NCI-H1436 treated with DMSO at 0.1 percent for 48 hours (cell line): ENCODE measurements at regions not wholly inside any gene's neighbourhood (a gene's known extent, or its start where the extent isn't known, plus 50 kb on each side); places are given as distances from the start of the nearest gene placed in this dataset.
"Not testable (repeated sequence)": the region's sequence is repeated elsewhere in the genome, so short reads cannot be mapped to it uniquely, and the experiment has no call there.

ENCODE experiments used
- DNase-seq: peaks from one replicate; lab custom pipeline; 2025; lab: John Stamatoyannopoulos, UW

DNA sequence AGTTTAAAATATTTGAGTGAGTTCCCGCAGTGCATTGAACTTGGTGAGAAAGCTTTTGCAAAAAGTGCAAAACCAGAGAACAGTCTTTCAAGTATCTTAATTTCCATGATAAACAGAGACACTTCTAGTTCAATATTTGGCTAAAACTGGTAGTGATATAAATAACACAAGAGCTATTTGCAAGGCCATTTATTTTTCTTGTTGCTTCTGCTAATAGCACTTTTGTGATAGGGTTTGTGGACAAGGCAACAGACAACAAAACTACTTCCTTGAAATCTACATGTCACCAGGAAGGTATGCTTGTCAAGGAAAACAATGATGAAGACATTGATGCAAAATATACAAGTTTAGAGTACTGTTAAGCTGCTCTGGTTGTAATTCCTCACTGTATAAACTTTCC, 1225.1 kb downstream of the OTOL1 start:
- DNase-seq, result no peak

GRCh38 chr3:162722337-162722736, 1225.7 kb downstream of the OTOL1 start:
- DNase-seq, result no peak

DNA sequence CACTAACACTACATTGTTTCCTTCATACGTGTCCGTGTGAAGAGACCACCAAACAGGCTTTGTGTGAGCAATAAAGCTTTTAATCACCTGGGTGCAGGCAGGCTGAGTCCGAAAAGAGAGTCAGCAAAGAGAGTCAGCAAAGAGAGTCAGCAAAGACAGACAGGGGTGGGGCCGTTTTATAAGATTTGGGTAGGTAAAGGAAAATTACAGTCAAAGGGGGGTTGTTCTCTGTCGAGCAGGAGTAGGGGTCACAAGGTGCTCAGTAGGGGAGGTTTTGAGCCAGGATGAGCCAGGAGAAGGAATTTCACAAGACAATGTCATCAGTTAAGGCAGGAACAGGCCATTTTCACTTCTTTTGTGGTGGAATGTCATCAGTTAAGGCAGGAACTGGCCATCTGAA, 1226.2 kb downstream of the OTOL1 start:
- DNase-seq, result not testable (repeated sequence)

GRCh38 chr3:162729686-162730085, 1233.1 kb downstream of the OTOL1 start:
- DNase-seq, result no peak

DNA sequence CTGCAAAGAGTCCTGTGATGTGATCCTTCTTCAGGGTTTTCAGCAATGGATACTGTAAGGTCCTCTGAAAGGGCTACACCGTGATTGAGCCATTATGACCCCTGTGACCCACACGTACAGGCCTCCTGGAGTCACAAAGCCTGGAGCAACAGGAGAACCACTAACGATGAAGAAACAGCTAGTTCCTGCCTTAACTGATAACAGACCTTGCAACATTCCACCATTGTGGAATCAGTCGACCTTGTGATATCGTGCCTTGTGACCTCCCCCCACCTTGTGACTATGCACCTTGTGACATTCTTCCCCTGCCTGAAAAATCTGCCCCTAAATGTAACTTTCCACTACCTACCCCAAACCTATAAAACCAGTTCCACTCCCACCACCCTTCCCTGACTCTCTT, 1235.4 kb downstream of the OTOL1 start:
- not testable (repeated sequence) for DNase-seq

DNA sequence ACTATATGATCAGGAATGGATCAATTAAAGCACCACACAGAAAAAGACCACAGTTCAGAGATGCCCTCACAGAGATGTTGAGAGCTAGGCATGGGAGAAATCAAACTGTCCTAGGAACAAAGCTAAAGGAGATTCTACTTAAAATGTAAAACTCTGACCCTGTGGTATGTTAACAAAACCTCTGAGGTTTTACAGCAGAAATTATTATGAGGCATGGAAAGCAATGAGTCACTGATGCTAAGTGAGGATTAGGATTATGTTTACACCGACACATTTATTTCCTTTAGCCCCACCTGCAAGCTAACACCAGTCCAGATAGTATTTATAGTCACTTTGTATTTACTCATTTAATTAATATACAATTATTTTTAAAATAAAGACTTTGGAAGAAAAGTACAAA, 1242.2 kb downstream of the OTOL1 start:
- DNase-seq, result no peak

DNA sequence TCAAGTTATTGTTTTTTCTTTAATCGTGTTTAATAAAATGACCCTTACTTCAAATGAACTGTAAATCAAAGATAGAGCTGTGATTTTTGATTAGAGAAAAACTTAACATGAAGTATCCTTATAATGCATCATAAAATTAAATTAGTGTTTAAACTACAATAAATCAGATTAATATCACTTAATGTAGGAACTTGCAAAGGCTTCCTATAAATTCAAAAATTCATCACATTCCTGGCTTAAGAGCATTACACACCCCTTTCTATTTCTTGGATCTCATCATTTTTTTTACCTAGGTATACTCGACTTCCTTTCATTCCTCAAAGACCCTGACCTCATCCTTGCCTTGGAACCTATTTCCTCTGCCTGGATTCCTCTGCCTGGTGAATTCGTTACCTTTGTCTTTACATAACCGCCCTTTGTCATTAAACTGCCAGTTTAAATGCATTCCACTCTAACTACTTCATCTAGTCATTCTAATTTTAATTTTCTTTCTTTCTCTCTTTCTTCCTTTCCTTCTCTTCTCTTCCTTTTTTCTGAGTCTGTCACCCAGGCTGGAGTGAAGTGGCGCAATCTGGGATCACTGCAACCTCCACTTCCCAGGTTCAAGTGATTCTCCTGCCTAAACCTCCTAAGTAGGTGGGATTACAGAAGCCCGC, 1244.5 kb downstream of the OTOL1 start:
- no peak for DNase-seq

- DNase-seq, result no peak
These were observed 1245.6 kb downstream of the OTOL1 start for GRCh38 chr3:162742159-162742717.

DNA sequence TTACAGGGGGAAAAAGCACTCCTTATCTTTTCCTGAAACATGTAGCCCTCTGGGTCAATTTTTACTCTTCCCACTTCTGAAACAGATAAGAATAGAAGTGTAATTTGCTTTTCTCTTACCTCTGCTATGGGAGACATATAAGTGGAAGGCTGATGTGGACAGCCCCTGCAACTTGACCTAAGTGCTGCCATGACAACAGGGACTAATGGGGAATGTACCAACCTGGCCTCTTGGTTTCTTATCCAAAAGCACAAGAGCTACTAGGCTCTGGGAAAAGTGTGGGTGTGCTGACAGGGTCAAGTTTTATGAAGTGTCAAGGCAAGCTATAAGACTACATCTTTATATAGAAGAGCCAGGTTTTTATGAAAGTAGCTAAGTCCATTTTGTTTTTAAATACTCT, 1246.5 kb downstream of the OTOL1 start:
- DNase-seq, result no peak

DNA sequence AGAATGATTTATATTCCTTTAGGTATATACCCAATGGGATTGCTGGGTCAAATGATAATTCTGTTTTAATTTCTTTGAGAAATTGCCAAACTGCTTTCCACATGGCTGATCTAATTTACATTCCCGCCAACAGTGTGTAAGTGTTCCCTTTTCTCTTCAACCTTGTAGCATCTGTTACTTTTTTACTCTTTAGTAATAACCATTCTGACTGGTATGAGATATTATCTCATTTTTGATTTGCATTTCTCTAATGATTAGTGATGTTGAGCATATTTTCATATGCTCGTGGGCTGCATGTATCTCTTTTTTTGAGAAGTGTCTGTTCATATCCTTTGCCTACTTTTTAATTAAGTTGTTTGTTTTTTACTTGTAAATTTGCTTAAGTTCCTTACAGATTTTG, 1264.2 kb downstream of the OTOL1 start:
- DNase-seq, result no peak

DNA sequence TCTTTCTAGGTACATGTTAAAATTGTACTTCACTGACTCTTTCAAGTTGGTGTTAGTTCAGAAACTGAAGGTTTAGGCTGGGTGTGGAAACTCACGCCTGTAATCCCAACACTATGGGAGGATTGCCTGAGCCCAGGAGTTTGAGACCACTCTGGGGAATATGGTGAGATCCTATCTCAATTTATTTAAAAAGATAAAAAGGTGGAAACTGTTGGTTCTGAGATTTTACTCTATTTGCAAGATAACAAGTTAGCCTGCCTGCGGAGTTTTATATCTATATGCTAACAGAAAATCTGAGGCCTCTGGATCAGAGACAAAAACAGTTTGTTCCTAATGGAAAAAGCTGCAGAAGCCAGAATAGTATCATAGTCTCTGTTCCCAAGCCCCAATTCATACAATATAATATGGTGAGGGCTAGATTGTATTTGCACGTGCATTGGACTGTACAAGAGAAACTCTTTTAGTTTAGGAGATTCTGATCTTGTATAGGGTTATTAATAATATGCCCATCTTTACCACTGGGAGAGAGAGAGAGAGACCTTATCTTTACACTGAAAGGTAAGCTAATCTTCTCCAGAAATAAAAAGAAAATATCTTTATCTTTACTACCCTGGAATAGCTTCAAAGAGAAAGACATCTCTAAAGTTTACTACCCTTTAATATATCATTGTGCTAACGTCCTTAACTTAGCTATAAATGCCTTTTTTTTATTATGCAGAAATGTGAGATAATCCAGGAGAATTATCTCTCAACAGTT, 1267.6 kb downstream of the OTOL1 start:
- no peak for DNase-seq

GRCh38 chr3:162764808-162765071, 1268.1 kb downstream of the OTOL1 start:
- DNase-seq, result no peak

DNA sequence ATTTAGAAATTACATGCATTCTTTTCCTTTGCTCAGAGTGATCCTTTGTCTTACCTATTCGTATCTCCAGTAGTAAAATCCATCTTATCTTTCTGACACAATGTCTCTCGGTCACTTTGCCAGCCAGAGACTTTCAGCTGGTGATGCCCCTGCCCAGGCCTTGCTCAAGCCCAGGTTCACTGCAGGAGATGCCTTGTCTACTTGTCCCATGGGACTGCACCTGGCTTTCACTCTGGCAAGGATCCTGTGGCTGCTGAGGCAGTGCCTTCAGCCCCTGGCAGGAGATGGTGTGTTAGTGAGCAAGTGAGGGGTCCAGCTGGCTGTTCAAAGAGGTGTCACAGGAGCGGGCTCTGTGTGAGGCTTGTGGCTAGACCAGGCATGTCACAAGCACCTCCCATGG, 1268.9 kb downstream of the OTOL1 start:
- no peak for DNase-seq

GRCh38 chr3:162769564-162769963, 1273.0 kb downstream of the OTOL1 start:
- no peak for DNase-seq

GRCh38 chr3:162770551-162770950, 1273.9 kb downstream of the OTOL1 start:
- no peak for DNase-seq

- no peak for DNase-seq
These were observed 1278.0 kb downstream of the OTOL1 start for GRCh38 chr3:162774613-162775100.

DNA sequence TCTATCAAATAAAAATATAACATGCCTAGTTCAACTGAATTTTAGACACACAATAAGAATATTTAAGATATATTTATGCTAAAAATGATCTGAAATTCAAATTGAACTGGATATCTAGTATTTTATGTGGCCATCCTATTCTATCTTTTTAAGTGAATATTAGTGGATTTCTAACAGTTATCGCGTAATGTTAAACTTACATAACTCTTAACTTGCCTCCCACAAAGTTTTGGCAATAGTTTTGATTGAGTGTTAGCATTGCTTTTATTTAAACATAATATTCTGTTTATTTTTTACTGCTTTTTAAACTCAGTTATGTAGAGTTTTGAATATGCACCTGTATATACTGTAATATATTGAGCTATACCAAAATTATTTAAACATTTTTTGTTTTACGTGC, 1279.5 kb downstream of the OTOL1 start:
- DNase-seq, result no peak

GRCh38 chr3:162777118-162777517, 1280.5 kb downstream of the OTOL1 start:
- no peak for DNase-seq

DNA sequence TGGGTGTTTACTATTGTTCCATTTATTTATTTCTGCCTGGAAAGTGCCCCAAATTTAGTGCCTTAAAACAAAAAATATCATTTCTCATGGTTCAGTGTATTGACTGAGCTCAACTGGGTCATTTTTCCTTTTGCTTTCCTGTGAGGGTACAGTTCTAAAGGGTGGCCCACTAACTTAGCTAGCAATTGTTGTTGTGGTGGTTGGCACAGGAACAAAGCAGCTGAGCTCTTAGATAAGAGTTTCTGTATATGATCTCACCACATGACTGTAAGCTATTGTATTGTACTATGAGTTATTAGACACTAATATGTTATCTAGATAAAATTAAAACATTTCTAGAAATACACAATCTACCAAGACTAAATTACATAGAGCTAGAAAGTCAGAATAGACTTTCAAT, 1283.7 kb downstream of the OTOL1 start:
- DNase-seq, result no peak

GRCh38 chr3:162799910-162800309, 1303.3 kb downstream of the OTOL1 start:
- DNase-seq, result no peak

GRCh38 chr3:162802228-162802965, 1305.8 kb downstream of the OTOL1 start:
- no peak for DNase-seq

DNA sequence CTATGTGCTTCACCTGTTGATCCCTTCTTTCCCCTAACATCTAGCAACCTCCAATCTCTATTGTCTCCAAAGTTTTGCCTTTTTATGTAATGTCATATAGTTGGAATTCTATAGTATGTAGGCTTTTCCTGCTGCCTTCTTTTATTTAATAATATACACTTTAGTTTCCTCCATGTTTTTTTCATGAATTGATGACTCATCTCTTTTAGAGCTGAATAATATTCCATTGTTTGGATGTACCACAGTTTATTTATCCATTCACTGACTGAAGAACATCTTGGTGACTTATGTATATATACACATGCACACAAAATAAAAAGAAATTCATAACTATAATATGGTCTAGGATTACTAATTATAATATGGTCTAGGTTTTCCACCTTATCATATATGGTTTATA, 1314.2 kb downstream of the OTOL1 start:
- no peak for DNase-seq
